ENCODE measurements at regions not wholly inside any gene's neighbourhood (a gene's known extent, or its start where the extent isn't known, plus 50 kb on each side); places are given as distances from the start of the nearest gene placed in this dataset.

- Mint-ChIP-seq H3K36me3 (ENCODE audit: low read depth, unreplicated experiment) (no peaks in the 10 kb centered on the region), H3K4me1 (ENCODE audit: unreplicated experiment) (no peaks in the 10 kb centered on the region), H3K9me3 (ENCODE audit: unreplicated experiment) (no peaks in the 10 kb centered on the region), H3K4me3 (ENCODE audit: unreplicated experiment) (no peak overlapping the region), H3K27me3 (ENCODE audit: unreplicated experiment) (no peaks in the 10 kb centered on the region), H3K27ac (ENCODE audit: unreplicated experiment) (no peak overlapping the region)
- no peak for TF ChIP-seq CTCF (IDR thresholded peaks at IDR 0.05; ENCODE audit: unreplicated experiment)
- no peak for DNase-seq (ENCODE audit: low spot score)
Measured at GRCh38 chr1:219432191-219432606, 180.7 kb downstream of the ZC3H11B start.

GRCh38 chr1:219430419-219430818 lies 182.5 kb downstream of the ZC3H11B start:
- Mint-ChIP-seq H3K4me1 (ENCODE audit: unreplicated experiment) (no peaks in the 10 kb centered on the region), H3K36me3 (ENCODE audit: low read depth, unreplicated experiment) (no peaks in the 10 kb centered on the region), H3K9me3 (ENCODE audit: unreplicated experiment) (no peaks in the 10 kb centered on the region), H3K4me3 (ENCODE audit: unreplicated experiment) (no peak overlapping the region), H3K27me3 (ENCODE audit: unreplicated experiment) (no peaks in the 10 kb centered on the region), H3K27ac (ENCODE audit: unreplicated experiment) (no peak overlapping the region)
- no peak for TF ChIP-seq CTCF (IDR thresholded peaks at IDR 0.05; ENCODE audit: unreplicated experiment)
- DNase-seq (ENCODE audit: low spot score): no peak

GRCh38 chr1:219428651-219429050 lies 184.3 kb downstream of the ZC3H11B start:
- Mint-ChIP-seq H3K4me3 (ENCODE audit: unreplicated experiment) (no peak overlapping the region), H3K36me3 (ENCODE audit: low read depth, unreplicated experiment) (no peaks in the 10 kb centered on the region), H3K4me1 (ENCODE audit: unreplicated experiment) (no peaks in the 10 kb centered on the region), H3K27me3 (ENCODE audit: unreplicated experiment) (no peaks in the 10 kb centered on the region), H3K9me3 (ENCODE audit: unreplicated experiment) (no peaks in the 10 kb centered on the region), H3K27ac (ENCODE audit: unreplicated experiment) (no peak overlapping the region)
- no peak for DNase-seq (ENCODE audit: low spot score)
- no peak for TF ChIP-seq CTCF (IDR thresholded peaks at IDR 0.05; ENCODE audit: unreplicated experiment)

GRCh38 chr1:219427989-219428388 lies 184.9 kb downstream of the ZC3H11B start:
- H3K36me3 Mint-ChIP-seq (ENCODE audit: low read depth, unreplicated experiment): no peaks in the 10 kb centered on the region
- H3K27ac Mint-ChIP-seq (ENCODE audit: unreplicated experiment): no peak overlapping the region
- TF ChIP-seq CTCF (IDR thresholded peaks at IDR 0.05; ENCODE audit: unreplicated experiment): no peak
- H3K4me1 Mint-ChIP-seq (ENCODE audit: unreplicated experiment): no peaks in the 10 kb centered on the region
- H3K4me3 Mint-ChIP-seq (ENCODE audit: unreplicated experiment): no peak overlapping the region
- H3K27me3 Mint-ChIP-seq (ENCODE audit: unreplicated experiment): no peaks in the 10 kb centered on the region
- DNase-seq (ENCODE audit: low spot score): no peak
- no peaks in the 10 kb centered on the region for H3K9me3 Mint-ChIP-seq (ENCODE audit: unreplicated experiment)

GRCh38 chr1:219427403-219427802 lies 185.5 kb downstream of the ZC3H11B start:
- H3K9me3 Mint-ChIP-seq (ENCODE audit: unreplicated experiment): no peaks in the 10 kb centered on the region
- H3K4me3 Mint-ChIP-seq (ENCODE audit: unreplicated experiment): no peak overlapping the region
- no peak for DNase-seq (ENCODE audit: low spot score)
- no peaks in the 10 kb centered on the region for H3K4me1 Mint-ChIP-seq (ENCODE audit: unreplicated experiment)
- no peak for TF ChIP-seq CTCF (IDR thresholded peaks at IDR 0.05; ENCODE audit: unreplicated experiment)
- H3K27ac Mint-ChIP-seq (ENCODE audit: unreplicated experiment): no peak overlapping the region
- no peaks in the 10 kb centered on the region for H3K36me3 Mint-ChIP-seq (ENCODE audit: low read depth, unreplicated experiment)
- H3K27me3 Mint-ChIP-seq (ENCODE audit: unreplicated experiment): no peaks in the 10 kb centered on the region

Data from endothelial cell (in vitro differentiated cells).